Gastroesophageal sphincter (tissue), 4 donors: ENCODE measurements at regions not wholly inside any gene's neighbourhood (a gene's known extent, or its start where the extent isn't known, plus 50 kb on each side); places are given as distances from the start of the nearest gene placed in this dataset.
"Not testable (repeated sequence)": the region's sequence is repeated elsewhere in the genome, so short reads cannot be mapped to it uniquely, and the experiment has no call there.

Experiments used
- ATAC-seq: fragments of 150-250 bp; one replicate; pipeline ENCODE4 v1.9.1; 2016; ENCODE audit warnings: mild to moderate bottlenecking, moderate library complexity
- H3K27ac ChIP-seq, 4 donors: fragments of 200-600 bp; sonication (generic) in 3 of 4; 1 replicate in 3 of 4; 2 replicates in 1 of 4; pipeline ENCODE4 v1.5.1; 2016 to 2019
- H3K27me3 ChIP-seq: fragments of 200-600 bp; sonication (generic); one replicate; pipeline ENCODE4 v1.5.1; 2019
- H3K36me3 ChIP-seq, 2 donors: fragments of 200-600 bp; sonication (generic); one replicate each; pipeline ENCODE4 v1.5.1; 2019; ENCODE audit warnings: control low read depth in 1 of 2
- H3K4me1 ChIP-seq, 3 donors: fragments of 200-600 bp; sonication (generic); 1 replicate in 2 of 3; 2 replicates in 1 of 3; pipeline ENCODE4 v1.5.1; 2016 to 2019; ENCODE audit warnings: control low read depth in 2 of 3
- H3K4me3 ChIP-seq, 2 donors: fragments of 200-600 bp; sonication (generic); one replicate each; pipeline ENCODE4 v1.5.1; 2019; ENCODE audit warnings: mild to moderate bottlenecking in 1 of 2, moderate library complexity in 1 of 2
- H3K9me3 ChIP-seq, 3 donors: fragments of 200-600 bp; sonication (generic); one replicate each; pipeline ENCODE4 v1.5.1; 2017 to 2019; ENCODE audit warnings: control low read depth in 2 of 3
- CTCF ChIP-seq, 4 experiments: fragments of 200-600 bp in 2 of 4; fragments of 450-650 bp in 2 of 4; sonication (generic) in 1 of 4; IDR thresholded peaks; one replicate each; pipeline ENCODE4 v1.5.1; 2017 to 2019; ENCODE audit warnings: antibody characterized with exemption in 4 of 4, mild to moderate bottlenecking in 2 of 4, moderate library complexity in 2 of 4
- EP300 ChIP-seq: sonication (generic); formaldehyde crosslinking; IDR thresholded peaks from one replicate; pipeline ENCODE4 v1.6.1; 2017; ENCODE audit warnings: antibody characterized with exemption, mild to moderate bottlenecking
- POLR2A ChIP-seq, 2 donors: fragments of 450-650 bp; IDR thresholded peaks; one replicate each; pipeline ENCODE4 v1.6.1; 2017; ENCODE audit warnings: antibody characterized with exemption in 2 of 2, mild to moderate bottlenecking in 2 of 2, moderate library complexity in 1 of 2
- POLR2AphosphoS5 ChIP-seq: sonication (generic); formaldehyde crosslinking; IDR thresholded peaks from one replicate; pipeline ENCODE4 v1.6.1; 2017; ENCODE audit warnings: antibody characterized with exemption
- WGBS, 2 donors: methylation state at CpG; one replicate each; pipeline ENCODE4 v1.1.5; 2018; ENCODE audit warnings: low coverage in 1 of 2; 5-methylcytosine and 5-hydroxymethylcytosine counted together

DNA sequence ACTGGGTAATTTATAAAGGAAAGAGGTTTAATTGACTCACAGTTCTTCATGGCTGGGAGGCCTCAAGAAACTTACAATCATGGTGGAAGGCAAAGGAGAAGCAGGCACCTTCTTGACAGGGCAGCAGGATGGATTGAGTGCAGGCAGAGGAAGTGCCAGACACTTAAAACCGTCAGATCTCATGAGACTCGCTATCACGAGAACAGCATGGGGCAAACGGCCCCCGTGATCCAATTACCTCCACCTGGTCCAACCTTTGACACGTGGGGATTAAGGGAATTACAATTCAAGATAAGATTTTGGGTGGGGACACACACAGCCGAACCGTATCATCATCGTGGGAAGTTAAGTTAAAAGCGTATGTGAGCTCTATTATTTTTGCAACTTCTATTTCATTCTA is 71.4 kb upstream of the SYN3 start:
- no peak for ATAC-seq
- 27 to 50% methylated on average over 9 to 10 of the region's 10 CpGs for WGBS, 2 donors
- Histone ChIP-seq H3K4me3 (no peak overlapping the region), H3K9me3 (peaks cover 0 to 3% (median 0%) of the 10 kb centered on the region in 3 donors), H3K4me1 (no peaks in the 10 kb centered on the region), H3K27me3 (no peaks in the 10 kb centered on the region), H3K27ac (no peak overlapping the region), H3K36me3 (no peaks in the 10 kb centered on the region)
- TF ChIP-seq EP300 (no peak), CTCF (IDR thresholded peaks at IDR 0.05) (no peak), POLR2AphosphoS5 (no peak), POLR2A (IDR thresholded peaks at IDR 0.05) (no peak)

- ATAC-seq = no peak
- 22% methylated on average over 3 of the region's 3 CpGs; no CpG with 5 or more reads in 1 of the 2 donors for WGBS, 2 donors
- H3K36me3 ChIP-seq = no peaks in the 10 kb centered on the region
- no peaks in the 10 kb centered on the region for H3K4me1 ChIP-seq
- no peaks in the 10 kb centered on the region for H3K27me3 ChIP-seq
- TF ChIP-seq POLR2A (IDR thresholded peaks at IDR 0.05) = no peak
- H3K4me3 ChIP-seq = no peak overlapping the region
- H3K27ac ChIP-seq = no peak overlapping the region
- no peaks in the 10 kb centered on the region for H3K9me3 ChIP-seq
Observed at GRCh38 chr22:33126881-33127280, 68.7 kb upstream of the SYN3 start.

GRCh38 chr22:33124471-33124870 is 66.3 kb upstream of the SYN3 start:
- no peaks in the 10 kb centered on the region for H3K36me3 ChIP-seq
- H3K9me3 ChIP-seq = no peaks in the 10 kb centered on the region
- 74 to 86% methylated on average over 1 to 2 of the region's 4 CpGs for WGBS, 2 donors
- no peak overlapping the region for H3K4me3 ChIP-seq
- no peak for ATAC-seq
- TF ChIP-seq CTCF (IDR thresholded peaks at IDR 0.05) (no peak), EP300 (no peak), POLR2A (IDR thresholded peaks at IDR 0.05) (no peak), POLR2AphosphoS5 (no peak)
- no peaks in the 10 kb centered on the region for H3K4me1 ChIP-seq
- no peak overlapping the region for H3K27ac ChIP-seq
- no peaks in the 10 kb centered on the region for H3K27me3 ChIP-seq

DNA sequence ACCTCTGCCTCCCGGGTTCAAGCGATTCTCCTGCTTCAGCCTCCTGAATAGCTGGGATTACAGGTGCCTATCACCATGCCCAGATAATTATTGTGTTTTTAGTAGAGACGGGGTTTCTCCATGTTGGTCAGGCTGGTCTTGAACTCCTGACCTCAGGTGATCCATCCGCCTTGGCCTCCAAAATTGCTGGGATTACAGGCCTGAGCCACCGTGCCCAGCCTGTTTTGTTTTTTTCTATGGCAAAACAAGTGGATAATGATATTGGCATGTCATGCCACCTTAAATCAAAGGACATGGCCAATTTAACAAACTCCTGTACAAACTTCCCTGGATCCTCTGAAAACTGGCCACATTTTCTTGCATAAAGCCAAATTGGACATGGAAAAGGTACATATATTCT is 64.3 kb upstream of the SYN3 start:
- not testable (repeated sequence) for H3K27me3 ChIP-seq, H3K4me1 ChIP-seq, ATAC-seq, H3K36me3 ChIP-seq, H3K9me3 ChIP-seq, H3K27ac ChIP-seq, H3K4me3 ChIP-seq
- WGBS, 2 donors = 92 to 100% methylated on average over 2 of the region's 5 CpGs

GRCh38 chr22:33119044-33119443 is 60.9 kb upstream of the SYN3 start:
- no peak overlapping the region for H3K27ac ChIP-seq
- no peaks in the 10 kb centered on the region for H3K9me3 ChIP-seq
- H3K4me1 ChIP-seq = no peaks in the 10 kb centered on the region
- TF ChIP-seq CTCF (IDR thresholded peaks at IDR 0.05) = no peak
- TF ChIP-seq POLR2A (IDR thresholded peaks at IDR 0.05) = no peak
- TF ChIP-seq POLR2AphosphoS5 = no peak
- TF ChIP-seq EP300 = no peak
- no peak overlapping the region for H3K4me3 ChIP-seq
- 83% methylated on average over 2 of the region's 2 CpGs for WGBS, 2 donors
- H3K36me3 ChIP-seq = no peaks in the 10 kb centered on the region
- no peak for ATAC-seq
- H3K27me3 ChIP-seq = no peaks in the 10 kb centered on the region

GRCh38 chr22:33117821-33118220 is 59.6 kb upstream of the SYN3 start:
- Histone ChIP-seq H3K36me3 (no peaks in the 10 kb centered on the region), H3K27me3 (no peaks in the 10 kb centered on the region), H3K9me3 (no peaks in the 10 kb centered on the region), H3K4me1 (no peaks in the 10 kb centered on the region), H3K27ac (no peak overlapping the region), H3K4me3 (no peak overlapping the region)
- no peak for TF ChIP-seq EP300
- ATAC-seq = no peak
